Lung (tissue), 11 donors: ENCODE measurements at regions not wholly inside any gene's neighbourhood (a gene's known extent, or its start where the extent isn't known, plus 50 kb on each side); places are given as distances from the start of the nearest gene placed in this dataset.
A peak's percentile ranks its signal among the peaks of the same experiment; 100 is the strongest.

ENCODE experiments used
- ATAC-seq: fragments of 200-7000 bp; cut with Tn5 transposase; one replicate; pipeline ENCODE4 v1.9.1; 2020; ENCODE audit warnings: moderate number of reproducible peaks; ENCODE audit not compliant: insufficient read depth, low FRiP score
- DNase-seq, 3 donors: peaks; one replicate each; pipeline ENCODE4 v3.0.0-alpha.2; 2013 to 2017
- H3K27ac ChIP-seq, 2 donors: one replicate each; pipeline ENCODE4 v1.5.1; 2013; ENCODE audit warnings: mild to moderate bottlenecking in 2 of 2, moderate library complexity in 2 of 2, control low read depth in 1 of 2, inconsistent platforms in 1 of 2, low read depth in 1 of 2, low read length in 1 of 2
- H3K27me3 ChIP-seq, 3 donors: one replicate each; pipeline ENCODE4 v1.5.1; 2013; ENCODE audit warnings: low read length in 2 of 3; ENCODE audit not compliant: control insufficient read depth in 3 of 3, insufficient read depth in 3 of 3
- H3K36me3 ChIP-seq, 4 donors: one replicate each; pipeline ENCODE4 v1.5.1; 2013; ENCODE audit warnings: low read length in 4 of 4, mild to moderate bottlenecking in 1 of 4, moderate library complexity in 1 of 4; ENCODE audit not compliant: control insufficient read depth in 4 of 4, insufficient read depth in 4 of 4
- H3K4me1 ChIP-seq, 5 donors: one replicate each; pipeline ENCODE4 v1.5.1; 2013; ENCODE audit warnings: low read length in 5 of 5, mild to moderate bottlenecking in 2 of 5, moderate library complexity in 1 of 5; ENCODE audit not compliant: control insufficient read depth in 5 of 5, insufficient read depth in 5 of 5
- H3K4me3 ChIP-seq: one replicate; pipeline ENCODE4 v1.5.1; 2013; ENCODE audit warnings: mild to moderate bottlenecking, control low read depth, moderate library complexity
- H3K9ac ChIP-seq, 2 donors: one replicate each; pipeline ENCODE4 v1.5.1; 2013; ENCODE audit warnings: low read length in 2 of 2, control low read depth in 1 of 2; ENCODE audit not compliant: insufficient read depth in 1 of 2
- H3K9me3 ChIP-seq, 4 donors: one replicate each; pipeline ENCODE4 v1.5.1; 2013; ENCODE audit warnings: low read length in 3 of 4, mild to moderate bottlenecking in 1 of 4, moderate library complexity in 1 of 4; ENCODE audit not compliant: control insufficient read depth in 4 of 4, insufficient read depth in 3 of 4
- WGBS, 2 donors: extraction: QIAGEN DNeasy Blood & Tissue Kit; methylation state at CpG; one replicate each; pipeline ENCODE4 v1.1.7; 2013; 5-methylcytosine and 5-hydroxymethylcytosine counted together
- TF ChIP-seq, protein P1 (sequence below): IDR thresholded peaks from 2 replicates; pipeline ENCODE4 v1.5.1; 2012; ENCODE audit warnings: mild to moderate bottlenecking; ENCODE audit errors: control extremely low read depth, extremely low read depth
- donor health status: control.
- donor health status: control.
- donor health status: Bipolar disorder and iron deficiency.
- donor health status: healthy.
- donor health status: DM: yes; HTN: yes; CAD: no.

DNA sequence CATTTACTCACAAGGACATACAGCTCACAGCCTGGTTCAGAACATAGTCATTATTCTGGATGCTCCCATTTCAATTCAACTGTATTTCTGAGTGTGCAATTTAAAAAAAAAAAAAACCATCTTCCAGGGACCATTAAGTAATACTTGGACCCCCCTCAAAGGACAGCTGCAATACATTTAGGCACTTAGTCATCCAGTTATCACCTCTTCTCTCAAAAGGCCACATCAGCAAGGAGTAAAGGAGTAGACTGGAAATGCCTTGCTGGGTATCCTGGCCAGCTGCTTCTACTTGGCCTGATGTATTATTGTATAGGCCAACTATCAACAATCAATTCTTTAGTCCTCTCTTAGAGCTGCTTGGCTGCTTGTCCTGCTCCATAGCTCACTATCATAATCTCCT is 211.4 kb upstream of the SETMAR start:
- H3K36me3 ChIP-seq: no peaks in the 10 kb centered on the region
- no peaks in the 10 kb centered on the region for H3K9me3 ChIP-seq
- no peak overlapping the region for H3K27ac ChIP-seq
- no peak overlapping the region for H3K4me3 ChIP-seq
- no peaks in the 10 kb centered on the region for H3K27me3 ChIP-seq
- peaks cover 0 to 5% (median 0%) of the 10 kb centered on the region in 5 donors for H3K4me1 ChIP-seq
- TF ChIP-seq, protein P1, sequence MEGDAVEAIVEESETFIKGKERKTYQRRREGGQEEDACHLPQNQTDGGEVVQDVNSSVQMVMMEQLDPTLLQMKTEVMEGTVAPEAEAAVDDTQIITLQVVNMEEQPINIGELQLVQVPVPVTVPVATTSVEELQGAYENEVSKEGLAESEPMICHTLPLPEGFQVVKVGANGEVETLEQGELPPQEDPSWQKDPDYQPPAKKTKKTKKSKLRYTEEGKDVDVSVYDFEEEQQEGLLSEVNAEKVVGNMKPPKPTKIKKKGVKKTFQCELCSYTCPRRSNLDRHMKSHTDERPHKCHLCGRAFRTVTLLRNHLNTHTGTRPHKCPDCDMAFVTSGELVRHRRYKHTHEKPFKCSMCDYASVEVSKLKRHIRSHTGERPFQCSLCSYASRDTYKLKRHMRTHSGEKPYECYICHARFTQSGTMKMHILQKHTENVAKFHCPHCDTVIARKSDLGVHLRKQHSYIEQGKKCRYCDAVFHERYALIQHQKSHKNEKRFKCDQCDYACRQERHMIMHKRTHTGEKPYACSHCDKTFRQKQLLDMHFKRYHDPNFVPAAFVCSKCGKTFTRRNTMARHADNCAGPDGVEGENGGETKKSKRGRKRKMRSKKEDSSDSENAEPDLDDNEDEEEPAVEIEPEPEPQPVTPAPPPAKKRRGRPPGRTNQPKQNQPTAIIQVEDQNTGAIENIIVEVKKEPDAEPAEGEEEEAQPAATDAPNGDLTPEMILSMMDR: no peak
- peak in 2 of 3 donors; percentile 34 to 48 for DNase-seq
- no peak for ATAC-seq
- H3K9ac ChIP-seq: no peak overlapping the region

DNA sequence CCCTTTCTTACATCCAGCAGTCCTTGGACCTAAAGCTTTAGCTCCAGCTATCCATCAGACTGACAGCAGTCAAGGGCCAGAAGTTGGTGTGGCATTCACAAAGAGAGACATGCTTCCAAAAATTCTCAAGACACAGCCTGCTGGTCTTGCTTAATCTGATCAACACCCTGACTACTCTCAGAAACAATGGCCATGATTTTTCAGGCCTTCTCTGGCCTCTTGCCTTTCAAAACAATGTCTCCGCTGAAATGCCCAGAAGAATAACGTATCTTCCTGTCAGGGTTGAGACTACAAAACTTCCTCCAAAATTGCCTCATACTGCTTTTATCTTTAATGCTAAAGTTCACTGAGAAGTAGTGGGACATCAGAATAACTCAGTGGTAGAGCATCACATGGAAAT is 205.4 kb upstream of the SETMAR start:
- H3K4me3 ChIP-seq: no peak overlapping the region
- no peaks in the 10 kb centered on the region for H3K9me3 ChIP-seq
- no peaks in the 10 kb centered on the region for H3K36me3 ChIP-seq
- no peak for ATAC-seq
- no peaks in the 10 kb centered on the region for H3K27me3 ChIP-seq
- TF ChIP-seq, protein P1: no peak
- H3K27ac ChIP-seq: no peak overlapping the region
- H3K9ac ChIP-seq: no peak overlapping the region
- no peak for DNase-seq
- H3K4me1 ChIP-seq: no peaks in the 10 kb centered on the region
- WGBS, 2 donors: 38 to 57% methylated on average over 2 of the region's 2 CpGs

DNA sequence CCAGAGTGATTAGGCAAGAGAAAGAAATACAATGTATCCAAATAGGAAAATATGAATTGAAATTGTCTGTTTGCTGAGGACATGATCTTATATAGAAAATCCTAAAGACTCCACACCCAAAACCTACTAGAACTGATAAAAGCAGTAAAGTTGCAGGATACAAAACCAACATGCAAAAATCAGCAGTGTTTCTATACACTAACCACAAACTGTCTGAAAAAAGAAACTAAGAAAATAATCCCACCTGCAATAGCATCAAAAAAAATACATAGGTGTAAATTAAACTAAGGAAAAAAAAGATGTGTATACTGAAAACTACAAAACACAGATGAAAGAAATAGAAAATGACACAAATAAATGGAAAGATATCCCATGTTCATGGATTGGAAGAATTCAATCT is 203.6 kb upstream of the SETMAR start:
- TF ChIP-seq, protein P1: no peak
- H3K36me3 ChIP-seq: no peaks in the 10 kb centered on the region
- no peak for ATAC-seq
- DNase-seq: no peak
- H3K27me3 ChIP-seq: no peaks in the 10 kb centered on the region
- H3K27ac ChIP-seq: no peak overlapping the region
- no peak overlapping the region for H3K9ac ChIP-seq
- no peaks in the 10 kb centered on the region for H3K4me1 ChIP-seq
- peaks cover 0 to 3% (median 1%) of the 10 kb centered on the region in 4 donors for H3K9me3 ChIP-seq
- H3K4me3 ChIP-seq: no peak overlapping the region

DNA sequence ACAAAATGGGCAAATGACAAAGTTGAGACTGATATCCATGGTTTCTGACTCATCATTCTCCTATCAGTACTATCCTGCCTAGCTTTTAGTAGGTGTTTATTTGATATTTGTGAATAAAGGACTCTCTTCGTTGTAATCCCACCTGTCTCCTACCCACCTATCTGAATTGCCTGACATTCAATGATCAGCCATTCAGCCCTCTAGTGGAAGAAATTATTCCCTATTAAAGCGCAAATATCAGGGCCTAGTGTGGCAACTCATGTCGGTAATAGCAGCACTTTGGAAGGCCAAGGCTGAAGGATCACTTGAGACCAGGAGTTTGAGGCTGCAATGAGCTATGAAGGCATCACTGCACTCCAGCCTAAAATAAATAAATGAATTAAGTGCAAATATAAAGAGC is 195.7 kb upstream of the SETMAR start:
- 76 to 81% methylated on average over 3 of the region's 3 CpGs for WGBS, 2 donors
- ATAC-seq (no peak), DNase-seq (no peak)
- H3K4me3 ChIP-seq: no peak overlapping the region
- H3K4me1 ChIP-seq: no peaks in the 10 kb centered on the region
- peaks cover 0 to 3% (median 1%) of the 10 kb centered on the region in 4 donors for H3K9me3 ChIP-seq
- TF ChIP-seq, protein P1: no peak
- no peaks in the 10 kb centered on the region for H3K27me3 ChIP-seq
- H3K27ac ChIP-seq: no peak overlapping the region
- no peak overlapping the region for H3K9ac ChIP-seq
- no peaks in the 10 kb centered on the region for H3K36me3 ChIP-seq
